ENCODE measurements at regions not wholly inside any gene's neighbourhood (a gene's known extent, or its start where the extent isn't known, plus 50 kb on each side); places are given as distances from the start of the nearest gene placed in this dataset.

- no peak for DNase-seq
Observed at GRCh38 chr3:56983427-56983826, 77.0 kb upstream of the SPATA12 start.

DNA sequence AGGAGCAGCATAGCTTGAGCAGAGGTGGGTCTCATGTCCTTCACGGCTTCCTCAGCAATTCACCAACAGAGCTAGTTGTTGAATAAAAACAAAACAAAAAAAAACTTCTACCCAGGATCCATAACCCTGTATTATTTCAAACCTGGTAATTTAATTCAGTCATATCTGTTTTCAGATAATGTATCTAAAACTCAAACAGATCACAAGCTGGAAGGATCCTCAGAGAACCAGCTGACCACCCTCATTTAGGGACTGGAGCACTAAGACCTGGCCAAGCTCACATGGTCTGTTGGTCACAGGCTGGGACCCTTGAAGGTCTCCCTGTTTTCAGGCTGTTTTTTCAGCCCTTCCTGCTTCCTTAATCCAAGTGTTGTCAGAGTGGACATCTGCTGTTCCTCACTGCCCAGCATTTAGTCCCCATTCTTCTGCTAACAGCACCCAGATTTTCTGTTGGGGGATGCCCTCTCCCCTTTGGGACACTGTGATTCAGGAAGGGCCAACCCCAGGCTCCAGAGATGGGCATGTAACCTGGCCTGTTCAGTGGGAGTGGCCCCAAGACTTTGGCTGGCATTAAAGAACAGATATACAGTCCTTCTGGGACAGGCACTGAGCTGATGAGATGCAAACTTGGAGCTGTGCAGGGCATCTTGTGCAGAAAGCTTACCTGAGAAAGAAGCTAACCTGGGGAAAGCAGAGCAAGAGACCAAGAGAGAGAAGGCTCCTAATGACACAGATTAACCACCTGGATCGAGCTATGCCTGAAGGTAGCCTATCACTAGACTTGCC, 78.8 kb upstream of the SPATA12 start:
- DNase-seq = no peak

GRCh38 chr3:56980798-56981390, 79.6 kb upstream of the SPATA12 start:
- DNase-seq = peak; percentile 98

DNA sequence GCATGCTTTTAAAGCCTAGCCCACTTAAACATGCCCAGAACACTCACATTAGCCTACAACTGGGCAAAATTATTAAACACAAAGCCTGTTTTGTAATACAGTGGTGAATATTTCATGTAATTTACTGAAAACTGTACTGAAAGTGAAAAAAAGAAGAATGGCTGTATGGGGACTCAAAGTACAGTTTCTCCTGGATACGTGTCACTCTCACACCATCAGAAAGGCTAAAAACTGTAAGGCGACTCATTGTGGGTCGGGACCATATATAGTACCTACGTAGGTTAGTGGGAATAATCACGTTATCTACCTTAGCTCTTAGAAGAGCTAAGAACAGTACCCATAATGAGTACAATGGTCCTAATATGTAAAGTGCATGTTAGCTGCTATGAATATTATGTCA, 80.2 kb upstream of the SPATA12 start:
- no peak for DNase-seq

- no peak for DNase-seq
Observed at GRCh38 chr3:56979791-56980190, 80.7 kb upstream of the SPATA12 start.

- no peak for DNase-seq
Observed at GRCh38 chr3:56977561-56977889, 82.9 kb upstream of the SPATA12 start.

DNA sequence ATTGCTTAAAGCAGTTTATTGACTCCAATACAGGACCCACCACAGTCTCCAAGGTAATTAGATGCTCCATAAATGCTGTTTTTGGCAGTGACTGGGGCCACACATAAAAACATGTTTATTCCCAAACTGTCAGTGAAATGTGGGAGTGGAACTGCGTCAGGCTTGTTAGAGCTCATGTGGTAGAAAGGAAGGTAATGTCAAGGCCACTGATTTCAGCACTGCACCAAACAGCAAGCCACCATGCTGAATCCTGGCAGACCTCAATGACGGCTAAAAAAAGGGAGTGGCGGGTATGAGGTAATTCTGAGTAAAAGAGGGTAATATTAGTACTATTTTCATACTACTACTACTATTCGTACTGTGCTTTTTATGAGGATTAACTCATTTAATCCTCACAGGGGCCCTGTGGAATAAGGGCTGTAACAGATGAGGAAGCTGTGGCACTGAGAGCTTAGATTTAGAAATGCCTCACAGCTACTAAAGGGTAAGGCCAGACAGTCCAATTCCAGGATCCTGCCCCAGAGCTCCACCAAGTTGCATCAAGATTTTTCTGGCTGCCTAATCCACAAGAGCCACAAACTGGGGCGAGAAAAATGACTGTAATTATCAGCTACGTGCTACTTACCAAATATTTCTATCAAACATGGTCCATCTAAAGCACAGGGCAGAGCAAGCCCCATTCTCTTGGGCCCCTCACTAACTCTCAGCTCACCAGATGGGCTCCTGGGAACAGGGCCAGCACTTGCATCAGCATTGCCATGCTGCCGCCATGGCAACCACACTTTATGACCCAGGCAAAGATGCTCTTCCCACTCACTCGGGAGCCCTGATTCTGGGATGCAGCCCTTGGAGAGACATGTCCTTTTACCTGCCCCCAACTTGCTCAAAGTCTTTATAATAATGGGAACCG, 83.6 kb upstream of the SPATA12 start:
- peak; percentile 82 for DNase-seq

DNA sequence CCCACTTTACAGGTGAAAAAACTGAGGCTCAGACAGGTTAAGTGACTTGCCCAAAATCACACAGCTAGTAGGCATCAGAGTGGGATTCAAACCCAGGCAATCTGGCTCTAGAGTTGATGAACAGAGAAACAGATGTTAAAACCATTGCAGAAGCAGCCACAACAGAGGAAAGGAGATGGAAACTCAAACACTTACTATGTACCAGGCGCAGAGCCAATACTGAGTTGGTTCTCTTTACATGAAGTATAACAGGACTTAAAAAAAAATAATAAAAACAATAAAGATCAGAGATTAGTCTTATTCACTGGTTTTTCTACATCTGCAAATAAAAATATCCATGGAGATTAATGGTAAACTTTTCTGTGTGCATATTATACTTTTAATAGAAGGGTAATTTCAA, 84.9 kb upstream of the SPATA12 start:
- DNase-seq = peak; percentile 43

DNA sequence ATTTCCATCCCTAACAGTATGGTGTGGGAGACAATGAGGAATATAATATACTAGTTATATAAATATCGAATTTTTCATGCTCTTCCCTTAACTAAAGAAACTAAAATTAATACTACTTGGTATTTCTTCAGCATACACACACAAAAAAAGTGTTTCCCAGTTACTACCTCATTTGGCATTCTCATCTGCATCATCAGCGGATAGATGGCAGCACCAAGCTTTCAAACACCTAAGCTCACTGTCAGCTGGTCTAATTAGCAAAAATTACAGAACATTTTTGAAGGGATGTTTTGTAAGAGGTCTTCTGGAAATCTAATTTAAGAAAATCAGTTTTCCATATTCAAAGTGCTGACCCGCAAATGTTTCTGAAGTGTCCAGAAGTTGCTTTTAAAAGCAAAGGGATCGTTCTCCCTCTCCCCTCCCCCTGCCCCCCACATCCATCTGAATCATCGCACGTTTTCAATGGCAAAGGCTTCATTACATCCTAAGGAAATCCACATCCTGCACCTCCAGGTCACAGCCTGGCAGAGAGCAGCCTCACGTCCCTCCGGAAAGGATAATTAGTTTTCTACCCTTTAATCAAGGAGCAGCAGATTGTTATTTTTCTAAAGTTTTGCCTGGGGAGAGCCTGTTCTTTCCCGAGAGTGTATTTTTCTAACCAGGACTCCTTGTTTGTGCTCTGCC, 86.1 kb upstream of the SPATA12 start:
- no peak for DNase-seq

GRCh38 chr3:56971816-56972215, 88.6 kb upstream of the SPATA12 start:
- DNase-seq = no peak

DNA sequence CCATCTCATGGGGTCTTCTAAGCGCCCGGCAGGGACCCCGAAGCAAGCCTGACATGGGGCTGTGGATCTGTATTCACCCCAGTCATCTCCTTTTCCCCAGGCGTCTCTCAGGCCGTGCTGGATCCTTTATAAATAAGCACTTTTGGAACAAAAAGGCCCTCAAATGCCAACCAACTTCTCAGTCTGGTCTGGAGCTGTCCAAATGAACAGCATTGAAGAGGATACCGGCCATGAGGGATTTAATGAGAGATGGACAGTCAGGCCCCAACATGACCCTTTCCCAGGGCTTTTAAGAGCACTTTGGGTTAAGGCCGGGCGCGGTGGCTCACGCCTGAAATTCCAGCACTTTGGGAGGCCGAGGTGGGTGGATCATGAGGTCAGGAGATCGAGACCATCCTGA, 89.2 kb upstream of the SPATA12 start:
- no peak for DNase-seq

- DNase-seq = no peak
Observed at GRCh38 chr3:56970461-56970879, 90.0 kb upstream of the SPATA12 start.

DNA sequence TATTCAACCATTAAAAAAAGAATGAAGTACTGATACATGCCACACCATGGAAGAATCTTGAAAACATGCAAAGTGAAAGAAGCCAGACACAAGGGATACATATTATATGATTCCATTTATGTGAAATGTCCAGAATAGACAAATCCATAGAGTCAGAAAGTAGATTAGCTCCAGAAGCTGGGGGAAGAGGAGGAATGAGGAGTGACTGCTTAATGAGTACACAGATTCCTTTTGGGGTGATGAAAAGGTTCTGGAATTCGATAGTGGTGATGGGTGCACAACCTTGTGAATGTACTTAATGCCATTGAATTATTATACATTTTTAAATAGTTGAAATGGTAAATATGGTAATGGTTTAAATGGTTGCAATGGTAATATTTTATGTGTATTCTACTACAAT, 90.6 kb upstream of the SPATA12 start:
- DNase-seq = peak; percentile 33

GRCh38 chr3:56966509-56966908, 94.0 kb upstream of the SPATA12 start:
- DNase-seq = no peak

- no peak for DNase-seq
Observed at GRCh38 chr3:56966104-56966503, 94.4 kb upstream of the SPATA12 start.

- no peak for DNase-seq
Observed at GRCh38 chr3:56962922-56963321, 97.5 kb upstream of the SPATA12 start.

DNA sequence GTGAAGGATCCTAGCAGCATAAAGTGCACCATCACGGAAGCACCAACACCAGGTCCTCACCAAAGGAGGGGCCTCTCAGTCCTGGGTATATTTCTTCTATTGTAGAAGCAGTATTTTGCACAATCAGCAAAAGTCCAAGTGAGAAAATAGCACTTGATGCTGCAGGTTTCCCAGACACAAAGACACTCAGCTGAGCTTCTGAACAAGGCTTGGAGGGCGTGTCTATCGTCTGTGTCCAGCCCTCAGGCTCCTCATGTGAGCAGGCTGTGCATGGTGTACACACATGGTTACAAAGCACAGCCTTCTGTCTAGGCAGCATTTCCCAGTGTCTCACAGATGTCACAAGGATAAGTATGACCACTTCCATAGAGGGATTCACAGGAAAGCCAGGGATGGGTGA, 98.3 kb upstream of the SPATA12 start:
- DNase-seq = no peak

DNA sequence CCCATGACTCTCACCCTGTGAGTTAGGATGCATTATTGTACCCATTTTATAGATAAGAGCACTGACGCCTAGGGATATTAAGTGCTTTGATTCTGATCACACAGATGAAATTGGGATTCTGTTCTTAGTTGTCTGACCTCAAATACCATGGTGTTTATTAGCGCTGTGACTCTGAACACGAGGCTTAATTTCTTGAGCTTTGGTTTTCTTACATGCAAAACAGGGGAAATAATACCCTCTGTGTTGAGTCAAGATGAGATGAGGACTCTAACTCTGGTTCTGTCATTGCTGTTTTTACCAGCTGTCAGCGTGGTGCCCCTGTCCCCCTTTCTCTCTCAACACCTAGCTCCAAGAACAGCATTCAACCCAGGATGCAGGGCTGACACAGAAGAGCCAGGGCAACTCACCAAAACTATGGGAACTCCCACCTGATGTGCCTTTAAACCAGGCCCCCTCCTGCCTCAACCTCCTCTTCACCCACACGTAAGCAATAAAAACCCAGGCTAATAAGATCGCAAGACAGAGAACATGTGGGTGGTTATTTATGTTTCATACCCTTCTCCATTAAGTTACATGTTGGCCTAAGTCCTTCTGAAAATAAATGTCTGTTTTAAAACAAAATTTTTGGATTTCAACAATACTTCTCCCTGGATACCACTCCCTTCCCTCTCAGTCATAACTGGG, 100.1 kb upstream of the SPATA12 start:
- DNase-seq = no peak

DNA sequence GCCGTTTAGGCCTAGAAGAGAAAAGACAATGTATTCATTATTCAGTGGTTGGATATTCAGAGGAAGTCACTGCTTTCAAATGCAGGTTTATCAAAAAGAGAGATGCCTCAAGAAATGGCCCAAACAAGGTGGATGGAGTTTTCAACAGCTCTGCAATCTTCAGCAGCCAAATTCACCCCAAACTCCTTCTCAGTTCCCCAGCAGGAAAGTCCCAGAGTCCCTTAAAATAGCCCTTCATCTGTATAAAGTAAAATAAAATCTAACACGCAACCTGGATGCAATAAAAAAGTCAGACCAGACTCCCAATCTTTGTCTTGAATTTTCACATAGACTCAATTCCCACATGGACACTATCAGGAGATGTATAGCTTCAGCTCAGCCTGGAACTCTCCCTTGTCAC, 101.6 kb upstream of the SPATA12 start:
- DNase-seq = no peak

DNA sequence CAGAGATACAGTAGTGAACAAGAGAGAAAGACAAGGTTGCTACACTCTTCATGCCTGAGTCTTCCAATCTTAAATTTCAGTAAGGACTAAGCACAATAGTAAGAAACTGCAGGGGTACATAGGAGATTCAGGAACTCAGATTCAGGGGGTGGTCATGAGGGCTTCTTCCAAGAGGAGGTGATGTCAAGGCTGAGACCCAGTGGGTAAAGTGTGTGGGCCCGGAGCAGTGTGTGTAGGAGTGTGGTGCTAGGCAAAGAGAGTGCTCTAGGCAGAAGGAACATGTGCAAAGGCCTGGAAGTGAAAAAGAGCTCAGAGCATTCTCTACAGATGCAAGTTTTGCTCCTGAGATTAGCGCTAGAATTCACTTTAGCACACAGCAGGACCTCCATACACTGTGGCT, 102.9 kb upstream of the SPATA12 start:
- DNase-seq = no peak

- no peak for DNase-seq
Observed at GRCh38 chr3:56956906-56957305, 103.6 kb upstream of the SPATA12 start.

DNA sequence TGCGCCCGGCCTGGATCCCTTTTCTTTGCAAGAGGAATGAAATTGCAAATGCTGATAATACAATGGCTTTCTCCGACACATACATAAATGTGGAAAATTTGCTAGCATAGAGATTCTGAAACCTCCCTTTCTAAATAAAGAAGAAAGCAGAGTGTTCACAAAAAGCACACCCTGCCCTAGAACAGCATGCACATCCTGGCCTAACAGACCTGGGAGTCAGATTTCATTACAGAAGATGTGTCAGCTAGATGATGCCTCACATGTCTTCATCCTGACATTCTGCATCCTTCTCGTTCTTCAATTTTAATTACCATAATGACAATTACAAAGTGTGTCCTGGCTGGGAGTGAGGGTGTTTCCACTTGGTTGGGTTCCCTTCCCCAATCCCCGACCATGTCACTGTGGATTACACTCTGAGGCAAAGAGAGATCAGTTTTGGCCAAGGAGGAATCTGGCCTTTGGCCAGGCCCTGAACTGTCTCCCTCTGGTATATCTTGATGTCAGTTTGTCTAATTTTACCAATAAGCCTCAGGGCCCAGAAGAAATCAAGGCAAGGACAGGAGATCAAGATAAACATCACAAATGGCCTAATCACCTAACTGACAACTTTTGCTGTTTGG, 104.9 kb upstream of the SPATA12 start:
- DNase-seq = no peak

Data from fibroblast of skin of abdomen (primary cell).